PC-9 (cell line): ENCODE measurements at regions not wholly inside any gene's neighbourhood (a gene's known extent, or its start where the extent isn't known, plus 50 kb on each side); places are given as distances from the start of the nearest gene placed in this dataset.

ENCODE experiments used
- EZH2 ChIP-seq: fragments of 200-600 bp; sonication (generic); IDR thresholded peaks from 2 replicates; pipeline ENCODE4 v1.8.0; 2017; ENCODE audit warnings: antibody characterized with exemption, low read depth
- TF ChIP-seq, protein P1 (sequence below): fragments of 200-600 bp; sonication (generic); conservative IDR thresholded peaks from 2 replicates; pipeline ENCODE4 v1.6.1; 2017; ENCODE audit warnings: mixed run types, antibody characterized with exemption, mild to moderate bottlenecking, moderate library complexity

DNA sequence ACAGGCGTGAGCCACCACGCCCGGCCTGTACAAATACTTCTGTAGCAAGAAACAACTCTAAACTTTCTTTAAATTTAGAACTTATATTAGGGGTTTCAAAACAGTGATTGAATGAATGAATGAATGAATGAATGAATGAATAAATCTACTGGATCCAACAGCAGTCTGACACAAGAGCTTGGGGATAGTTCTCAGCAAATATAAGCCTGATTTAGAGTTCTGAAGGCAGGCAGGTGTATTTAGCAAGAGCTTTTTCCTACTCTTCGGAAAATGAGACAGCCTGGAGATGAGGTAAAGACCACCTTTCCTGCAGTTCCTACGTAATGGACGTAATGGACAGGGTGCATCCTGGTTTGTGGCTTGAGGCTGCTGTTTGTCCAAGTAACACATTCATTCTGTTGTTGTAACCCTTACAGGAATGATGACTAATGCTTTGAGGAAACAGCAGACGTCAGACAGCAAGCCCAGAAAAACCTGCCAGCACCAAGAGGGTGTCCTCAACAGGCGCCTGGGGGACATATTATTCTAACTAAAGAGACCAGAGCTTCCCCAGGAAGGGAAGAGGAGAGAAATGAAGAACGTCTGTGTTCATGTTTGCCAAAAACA is 277.4 kb upstream of the SOX5 start:
- TF ChIP-seq, protein P1, sequence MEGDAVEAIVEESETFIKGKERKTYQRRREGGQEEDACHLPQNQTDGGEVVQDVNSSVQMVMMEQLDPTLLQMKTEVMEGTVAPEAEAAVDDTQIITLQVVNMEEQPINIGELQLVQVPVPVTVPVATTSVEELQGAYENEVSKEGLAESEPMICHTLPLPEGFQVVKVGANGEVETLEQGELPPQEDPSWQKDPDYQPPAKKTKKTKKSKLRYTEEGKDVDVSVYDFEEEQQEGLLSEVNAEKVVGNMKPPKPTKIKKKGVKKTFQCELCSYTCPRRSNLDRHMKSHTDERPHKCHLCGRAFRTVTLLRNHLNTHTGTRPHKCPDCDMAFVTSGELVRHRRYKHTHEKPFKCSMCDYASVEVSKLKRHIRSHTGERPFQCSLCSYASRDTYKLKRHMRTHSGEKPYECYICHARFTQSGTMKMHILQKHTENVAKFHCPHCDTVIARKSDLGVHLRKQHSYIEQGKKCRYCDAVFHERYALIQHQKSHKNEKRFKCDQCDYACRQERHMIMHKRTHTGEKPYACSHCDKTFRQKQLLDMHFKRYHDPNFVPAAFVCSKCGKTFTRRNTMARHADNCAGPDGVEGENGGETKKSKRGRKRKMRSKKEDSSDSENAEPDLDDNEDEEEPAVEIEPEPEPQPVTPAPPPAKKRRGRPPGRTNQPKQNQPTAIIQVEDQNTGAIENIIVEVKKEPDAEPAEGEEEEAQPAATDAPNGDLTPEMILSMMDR, result no peak
- no peak for TF ChIP-seq EZH2
